ENCODE measurements at regions not wholly inside any gene's neighbourhood (a gene's known extent, or its start where the extent isn't known, plus 50 kb on each side); places are given as distances from the start of the nearest gene placed in this dataset.

- Histone ChIP-seq H4K20me1 (ENCODE audit: insufficient read depth, poor library complexity, severe bottlenecking) (no peaks in the 10 kb centered on the region), H3K27me3 (no peaks in the 10 kb centered on the region), H3K36me3 (replicated peaks; ENCODE audit: insufficient read depth, low read depth) (no peaks in the 10 kb centered on the region), H3K9me2 (replicated peaks; ENCODE audit: insufficient read depth) (no peaks in the 10 kb centered on the region), H3K4me1 (ENCODE audit: insufficient read depth) (no peaks in the 10 kb centered on the region), H3K4me2 (no peak overlapping the region), H2AFZ (no peak overlapping the region), H3K9me3 (ENCODE audit: low read depth) (no peaks in the 10 kb centered on the region), H3K79me2 (no peaks in the 10 kb centered on the region), H3K4me3 (no peak overlapping the region), H3K27ac (peak overlapping the region; percentile 22)
- DNase-seq (ENCODE audit: low spot score) = no peak
- TF ChIP-seq, protein P1, sequence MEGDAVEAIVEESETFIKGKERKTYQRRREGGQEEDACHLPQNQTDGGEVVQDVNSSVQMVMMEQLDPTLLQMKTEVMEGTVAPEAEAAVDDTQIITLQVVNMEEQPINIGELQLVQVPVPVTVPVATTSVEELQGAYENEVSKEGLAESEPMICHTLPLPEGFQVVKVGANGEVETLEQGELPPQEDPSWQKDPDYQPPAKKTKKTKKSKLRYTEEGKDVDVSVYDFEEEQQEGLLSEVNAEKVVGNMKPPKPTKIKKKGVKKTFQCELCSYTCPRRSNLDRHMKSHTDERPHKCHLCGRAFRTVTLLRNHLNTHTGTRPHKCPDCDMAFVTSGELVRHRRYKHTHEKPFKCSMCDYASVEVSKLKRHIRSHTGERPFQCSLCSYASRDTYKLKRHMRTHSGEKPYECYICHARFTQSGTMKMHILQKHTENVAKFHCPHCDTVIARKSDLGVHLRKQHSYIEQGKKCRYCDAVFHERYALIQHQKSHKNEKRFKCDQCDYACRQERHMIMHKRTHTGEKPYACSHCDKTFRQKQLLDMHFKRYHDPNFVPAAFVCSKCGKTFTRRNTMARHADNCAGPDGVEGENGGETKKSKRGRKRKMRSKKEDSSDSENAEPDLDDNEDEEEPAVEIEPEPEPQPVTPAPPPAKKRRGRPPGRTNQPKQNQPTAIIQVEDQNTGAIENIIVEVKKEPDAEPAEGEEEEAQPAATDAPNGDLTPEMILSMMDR (IDR thresholded peaks at IDR 0.05; ENCODE audit: poor library complexity) = no peak
- TF ChIP-seq EZH2 (IDR thresholded peaks at IDR 0.05; ENCODE audit: borderline replicate concordance) (no peak), EZH2phosphoT487 (IDR thresholded peaks at IDR 0.05; ENCODE audit: low read depth, severe bottlenecking, unreplicated experiment) (no peak)
These were observed 122.9 kb upstream of the CTNNB1 start for GRCh38 chr3:41076399-41076798.

- Histone ChIP-seq H3K79me2 (no peaks in the 10 kb centered on the region), H3K4me3 (no peak overlapping the region), H3K9me2 (replicated peaks; ENCODE audit: insufficient read depth) (no peaks in the 10 kb centered on the region), H3K4me2 (no peak overlapping the region), H3K27me3 (no peaks in the 10 kb centered on the region), H3K36me3 (replicated peaks; ENCODE audit: insufficient read depth, low read depth) (no peaks in the 10 kb centered on the region), H4K20me1 (ENCODE audit: insufficient read depth, poor library complexity, severe bottlenecking) (no peaks in the 10 kb centered on the region), H2AFZ (no peak overlapping the region), H3K27ac (no peak overlapping the region), H3K4me1 (ENCODE audit: insufficient read depth) (no peaks in the 10 kb centered on the region), H3K9me3 (ENCODE audit: low read depth) (no peaks in the 10 kb centered on the region)
- DNase-seq (ENCODE audit: low spot score) = no peak
- TF ChIP-seq, protein P1 (IDR thresholded peaks at IDR 0.05; ENCODE audit: poor library complexity) = no peak
- no peak for TF ChIP-seq EZH2 (IDR thresholded peaks at IDR 0.05; ENCODE audit: borderline replicate concordance)
- no peak for TF ChIP-seq EZH2phosphoT487 (IDR thresholded peaks at IDR 0.05; ENCODE audit: low read depth, severe bottlenecking, unreplicated experiment)
- WGBS (ENCODE audit: low lambda C conversion rate, missing lambda C conversion rate) = 78% methylated on average over 4 of the region's 4 CpGs
These were observed 119.2 kb upstream of the CTNNB1 start for GRCh38 chr3:41080141-41080540.

- WGBS (ENCODE audit: low lambda C conversion rate, missing lambda C conversion rate) = 32% methylated on average over 1 of the region's 1 CpG
- no peak overlapping the region for H3K4me2 ChIP-seq
These were observed 110.4 kb upstream of the CTNNB1 start for GRCh38 chr3:41088882-41089281.

More at GRCh38 chr3:41088882-41089281, 110.4 kb upstream of the CTNNB1 start:
- Histone ChIP-seq H3K27ac (no peak overlapping the region), H4K20me1 (ENCODE audit: insufficient read depth, poor library complexity, severe bottlenecking) (no peaks in the 10 kb centered on the region), H3K4me1 (ENCODE audit: insufficient read depth) (no peaks in the 10 kb centered on the region), H3K36me3 (replicated peaks; ENCODE audit: insufficient read depth, low read depth) (no peaks in the 10 kb centered on the region), H3K9me3 (ENCODE audit: low read depth) (no peaks in the 10 kb centered on the region), H3K79me2 (no peaks in the 10 kb centered on the region), H3K27me3 (no peaks in the 10 kb centered on the region), H3K9me2 (replicated peaks; ENCODE audit: insufficient read depth) (no peaks in the 10 kb centered on the region), H3K4me3 (no peak overlapping the region), H2AFZ (no peak overlapping the region)
- TF ChIP-seq EZH2phosphoT487 (IDR thresholded peaks at IDR 0.05; ENCODE audit: low read depth, severe bottlenecking, unreplicated experiment) (no peak), EZH2 (IDR thresholded peaks at IDR 0.05; ENCODE audit: borderline replicate concordance) (no peak)
- TF ChIP-seq, protein P1 (IDR thresholded peaks at IDR 0.05; ENCODE audit: poor library complexity) = no peak
- no peak for DNase-seq (ENCODE audit: low spot score)

Data from hepatocyte (in vitro differentiated cells).